Neural crest cell (in vitro differentiated cells): ENCODE measurements at regions not wholly inside any gene's neighbourhood (a gene's known extent, or its start where the extent isn't known, plus 50 kb on each side); places are given as distances from the start of the nearest gene placed in this dataset.

ENCODE experiments used
- DNase-seq: peaks from one replicate; pipeline ENCODE4 v3.0.0; 2021; ENCODE audit warnings: low read depth, mixed read lengths, low spot score
- H3K27ac Mint-ChIP-seq: one replicate; pipeline ENCODE4 v1.8.0; 2021; ENCODE audit warnings: mild to moderate bottlenecking, mixed read lengths; ENCODE audit not compliant: unreplicated experiment
- H3K27me3 Mint-ChIP-seq: 2 replicates; pipeline ENCODE4 v1.8.0; 2021; ENCODE audit warnings: low read depth, mild to moderate bottlenecking, mixed read lengths
- H3K36me3 Mint-ChIP-seq: 2 replicates; pipeline ENCODE4 v1.8.0; 2021; ENCODE audit warnings: low read depth, mild to moderate bottlenecking, mixed read lengths
- H3K4me1 Mint-ChIP-seq: 2 replicates; pipeline ENCODE4 v1.8.0; 2021; ENCODE audit warnings: mixed read lengths
- H3K4me3 Mint-ChIP-seq: one replicate; pipeline ENCODE4 v1.8.0; 2021; ENCODE audit warnings: mild to moderate bottlenecking, mixed read lengths
- H3K9me3 Mint-ChIP-seq: 2 replicates; pipeline ENCODE4 v1.8.0; 2021; ENCODE audit warnings: mixed read lengths
- TF ChIP-seq, protein P1 (sequence below): fragments of 200-600 bp; sonication (generic); conservative IDR thresholded peaks from 2 replicates; pipeline ENCODE4 v1.5.0; 2021; ENCODE audit warnings: antibody characterized with exemption, mild to moderate bottlenecking

DNA sequence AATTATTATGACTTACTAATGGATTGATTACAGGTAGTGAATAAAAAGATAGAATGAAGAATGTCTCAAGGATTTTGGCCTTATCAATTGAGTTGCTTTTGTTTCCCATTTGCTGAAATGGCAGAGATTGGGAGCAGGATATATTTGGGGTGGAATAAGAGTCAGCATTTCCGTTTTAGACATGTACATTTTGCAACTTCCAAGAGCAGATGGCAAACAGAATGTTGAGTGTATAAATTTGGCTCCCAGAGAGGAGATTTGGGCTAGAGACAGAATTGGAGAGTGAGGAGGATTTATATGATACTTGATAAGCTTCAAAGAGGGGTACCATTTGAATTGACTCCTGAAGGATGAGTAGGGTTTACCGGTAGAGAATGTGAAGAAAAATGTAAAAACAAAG is 437.9 kb upstream of the PAPPA start:
- H3K9me3 Mint-ChIP-seq = peaks cover 3% of the 10 kb centered on the region
- no peak overlapping the region for H3K27ac Mint-ChIP-seq
- no peaks in the 10 kb centered on the region for H3K4me1 Mint-ChIP-seq
- H3K4me3 Mint-ChIP-seq = no peak overlapping the region
- TF ChIP-seq, protein P1, sequence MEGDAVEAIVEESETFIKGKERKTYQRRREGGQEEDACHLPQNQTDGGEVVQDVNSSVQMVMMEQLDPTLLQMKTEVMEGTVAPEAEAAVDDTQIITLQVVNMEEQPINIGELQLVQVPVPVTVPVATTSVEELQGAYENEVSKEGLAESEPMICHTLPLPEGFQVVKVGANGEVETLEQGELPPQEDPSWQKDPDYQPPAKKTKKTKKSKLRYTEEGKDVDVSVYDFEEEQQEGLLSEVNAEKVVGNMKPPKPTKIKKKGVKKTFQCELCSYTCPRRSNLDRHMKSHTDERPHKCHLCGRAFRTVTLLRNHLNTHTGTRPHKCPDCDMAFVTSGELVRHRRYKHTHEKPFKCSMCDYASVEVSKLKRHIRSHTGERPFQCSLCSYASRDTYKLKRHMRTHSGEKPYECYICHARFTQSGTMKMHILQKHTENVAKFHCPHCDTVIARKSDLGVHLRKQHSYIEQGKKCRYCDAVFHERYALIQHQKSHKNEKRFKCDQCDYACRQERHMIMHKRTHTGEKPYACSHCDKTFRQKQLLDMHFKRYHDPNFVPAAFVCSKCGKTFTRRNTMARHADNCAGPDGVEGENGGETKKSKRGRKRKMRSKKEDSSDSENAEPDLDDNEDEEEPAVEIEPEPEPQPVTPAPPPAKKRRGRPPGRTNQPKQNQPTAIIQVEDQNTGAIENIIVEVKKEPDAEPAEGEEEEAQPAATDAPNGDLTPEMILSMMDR = no peak
- no peak for DNase-seq
- H3K27me3 Mint-ChIP-seq = no peaks in the 10 kb centered on the region
- no peaks in the 10 kb centered on the region for H3K36me3 Mint-ChIP-seq

DNA sequence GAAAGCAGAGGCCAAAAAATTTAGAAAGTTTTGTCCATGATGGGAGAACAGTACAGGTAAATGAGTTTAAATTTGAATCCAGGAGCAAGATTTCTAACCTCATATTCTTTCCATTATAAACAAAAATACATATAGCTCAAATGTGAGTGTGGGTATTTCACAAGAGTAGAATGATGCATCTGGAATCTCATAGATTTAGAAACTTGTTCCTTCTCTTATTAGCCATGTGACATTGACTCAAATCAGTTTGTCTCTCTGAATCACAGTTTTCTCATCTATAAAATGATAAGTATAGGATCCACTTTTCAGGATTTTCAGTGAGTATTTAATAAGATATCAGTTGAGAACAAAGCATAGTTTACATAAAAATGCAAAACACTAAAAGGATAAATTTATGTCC is 436.3 kb upstream of the PAPPA start:
- Mint-ChIP-seq H3K4me3 (no peak overlapping the region), H3K4me1 (no peaks in the 10 kb centered on the region), H3K27me3 (no peaks in the 10 kb centered on the region), H3K27ac (no peak overlapping the region), H3K36me3 (no peaks in the 10 kb centered on the region), H3K9me3 (peaks cover 3% of the 10 kb centered on the region)
- no peak for DNase-seq
- TF ChIP-seq, protein P1 = no peak

DNA sequence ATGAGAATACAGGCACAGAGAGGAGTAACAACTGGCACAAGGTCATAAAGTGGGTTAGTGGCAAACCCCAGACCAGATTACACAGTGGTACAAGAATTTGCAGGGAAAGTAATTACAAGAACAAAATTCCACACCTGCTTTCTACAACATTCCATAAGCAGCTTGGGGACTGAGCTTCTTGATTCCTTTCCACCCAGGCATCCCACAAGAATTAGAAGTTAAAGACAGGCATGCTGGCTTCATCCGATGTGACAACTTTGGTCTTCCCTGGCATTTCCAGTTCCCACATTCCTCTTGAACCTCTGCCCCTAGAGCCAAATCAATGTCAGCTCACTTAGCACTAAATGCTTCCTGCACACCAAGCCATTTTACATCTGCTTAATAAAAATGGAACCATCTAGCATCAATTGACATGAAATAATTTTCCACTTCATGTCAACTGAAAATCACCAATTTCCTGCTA is 435.8 kb upstream of the PAPPA start:
- no peak overlapping the region for H3K4me3 Mint-ChIP-seq
- peaks cover 3% of the 10 kb centered on the region for H3K9me3 Mint-ChIP-seq
- H3K27me3 Mint-ChIP-seq = peaks cover under 1% of the 10 kb centered on the region
- TF ChIP-seq, protein P1 = no peak
- no peak overlapping the region for H3K27ac Mint-ChIP-seq
- no peaks in the 10 kb centered on the region for H3K36me3 Mint-ChIP-seq
- no peaks in the 10 kb centered on the region for H3K4me1 Mint-ChIP-seq
- DNase-seq = no peak

DNA sequence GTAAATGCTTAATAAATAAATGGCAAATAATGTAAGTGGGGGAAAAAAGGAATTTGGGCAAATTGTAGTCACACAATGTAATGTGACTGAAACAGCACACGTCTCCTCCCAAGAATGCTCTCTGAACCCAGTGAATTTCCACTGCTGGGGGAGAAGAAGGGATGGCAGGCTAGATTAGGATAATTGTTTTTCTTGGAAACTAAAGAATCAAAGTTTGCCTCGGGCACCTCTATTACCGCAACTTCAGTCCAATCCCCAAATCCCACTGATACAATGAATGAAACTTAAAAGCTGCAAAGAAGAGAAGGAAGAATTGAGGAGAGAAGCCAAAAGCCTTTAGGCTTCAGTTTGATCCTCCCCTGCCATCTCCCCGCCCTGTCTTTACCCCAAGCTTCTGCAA is 423.2 kb upstream of the PAPPA start:
- no peaks in the 10 kb centered on the region for H3K36me3 Mint-ChIP-seq
- no peaks in the 10 kb centered on the region for H3K4me1 Mint-ChIP-seq
- peaks cover 6% of the 10 kb centered on the region for H3K27me3 Mint-ChIP-seq
- H3K27ac Mint-ChIP-seq = no peak overlapping the region
- H3K4me3 Mint-ChIP-seq = no peak overlapping the region
- TF ChIP-seq, protein P1 = no peak
- H3K9me3 Mint-ChIP-seq = peaks cover 8% of the 10 kb centered on the region
- DNase-seq = no peak

DNA sequence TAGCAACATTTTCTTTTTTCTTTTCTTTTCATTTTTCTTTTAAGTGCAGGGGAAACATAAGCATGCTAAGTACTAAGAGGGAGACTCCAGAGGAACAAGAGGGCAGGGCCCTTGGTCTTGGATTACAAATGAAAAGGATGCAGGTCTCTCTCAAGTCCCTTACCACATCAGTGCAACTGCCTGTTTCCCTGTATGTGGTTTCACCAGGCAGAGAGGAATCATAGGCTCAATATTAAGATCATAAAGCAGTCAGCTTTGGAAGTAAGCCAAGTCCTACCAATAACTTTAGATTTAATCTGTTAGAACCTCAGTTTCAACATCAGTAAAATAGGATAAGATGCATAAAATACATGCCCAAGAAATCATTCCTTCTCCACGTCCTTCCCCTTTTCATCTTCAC is 422.7 kb upstream of the PAPPA start:
- no peak overlapping the region for H3K4me3 Mint-ChIP-seq
- peaks cover 6% of the 10 kb centered on the region for H3K27me3 Mint-ChIP-seq
- H3K27ac Mint-ChIP-seq = no peak overlapping the region
- no peaks in the 10 kb centered on the region for H3K4me1 Mint-ChIP-seq
- no peaks in the 10 kb centered on the region for H3K36me3 Mint-ChIP-seq
- TF ChIP-seq, protein P1 = no peak
- no peak for DNase-seq
- H3K9me3 Mint-ChIP-seq = peaks cover 7% of the 10 kb centered on the region
